Uterus (tissue), 3 donors: ENCODE measurements at regions not wholly inside any gene's neighbourhood (a gene's known extent, or its start where the extent isn't known, plus 50 kb on each side); places are given as distances from the start of the nearest gene placed in this dataset.
"Not testable (repeated sequence)": the region's sequence is repeated elsewhere in the genome, so short reads cannot be mapped to it uniquely, and the experiment has no call there.

Experiments
- DNase-seq, 2 donors: peaks; one replicate each; pipeline ENCODE4 v3.0.0-alpha.2; 2019 to 2020
- H3K27ac ChIP-seq, 2 donors: fragments of 200-600 bp; sonication (generic); 1 replicate in 1 of 2; 2 replicates in 1 of 2; pipeline ENCODE4 v1.5.1; 2016 to 2018
- H3K27me3 ChIP-seq, 2 donors: fragments of 200-600 bp; sonication (generic); one replicate each; pipeline ENCODE4 v1.5.1; 2018 to 2019; ENCODE audit warnings: control low read depth in 1 of 2
- H3K36me3 ChIP-seq, 2 donors: fragments of 200-600 bp; sonication (generic); one replicate each; pipeline ENCODE4 v1.5.1; 2019; ENCODE audit warnings: control low read depth in 1 of 2
- H3K4me1 ChIP-seq, 2 donors: fragments of 200-600 bp; sonication (generic); one replicate each; pipeline ENCODE4 v1.5.1; 2018 to 2019; ENCODE audit warnings: control low read depth in 1 of 2
- H3K4me3 ChIP-seq, 2 donors: fragments of 200-600 bp; sonication (generic); 1 replicate in 1 of 2; 2 replicates in 1 of 2; pipeline ENCODE4 v1.5.1; 2018 to 2019; ENCODE audit warnings: mild to moderate bottlenecking in 1 of 2
- H3K9me3 ChIP-seq, 2 donors: fragments of 200-600 bp; sonication (generic); one replicate each; pipeline ENCODE4 v1.5.1; 2019; ENCODE audit warnings: control low read depth in 1 of 2
- POLR2A ChIP-seq, 2 donors: fragments of 450-650 bp; IDR thresholded peaks; one replicate each; pipeline ENCODE4 v1.6.1; 2016; ENCODE audit warnings: antibody characterized with exemption in 2 of 2, mild to moderate bottlenecking in 1 of 2, moderate library complexity in 1 of 2
- intact Hi-C: fragments of 100-400 bp; cut with DNase I; formaldehyde crosslinking; loops from one replicate; pipeline ENCODE4 v1.15.1; 2023; ENCODE audit warnings: low total_unique reads
- TF ChIP-seq, protein P1 (sequence below), 4 experiments: fragments of 200-600 bp in 2 of 4; fragments of 450-650 bp in 2 of 4; sonication (generic) in 2 of 4; IDR thresholded peaks; one replicate each; pipeline ENCODE4 v1.5.1; 2016 to 2019; ENCODE audit warnings: antibody characterized with exemption in 4 of 4, mild to moderate bottlenecking in 2 of 4, moderate library complexity in 1 of 4
- donor health status: DM: yes; HTN: yes; CAD: no.

- H3K4me1 ChIP-seq, H3K27me3 ChIP-seq, DNase-seq, intact Hi-C loops, H3K4me3 ChIP-seq, H3K36me3 ChIP-seq, H3K27ac ChIP-seq, H3K9me3 ChIP-seq: not testable (repeated sequence)
Observed at GRCh38 chr16:88259538-88259937, 123.2 kb upstream of the ZNF469 start.

- H3K27ac ChIP-seq, H3K4me3 ChIP-seq, H3K36me3 ChIP-seq, DNase-seq, H3K9me3 ChIP-seq, H3K27me3 ChIP-seq, H3K4me1 ChIP-seq, intact Hi-C loops: not testable (repeated sequence)
Observed at GRCh38 chr16:88260146-88260545, 122.6 kb upstream of the ZNF469 start.

GRCh38 chr16:88260881-88261665 lies 121.7 kb upstream of the ZNF469 start:
- H3K4me1 ChIP-seq, H3K4me3 ChIP-seq, H3K9me3 ChIP-seq, H3K27me3 ChIP-seq, DNase-seq, H3K36me3 ChIP-seq, intact Hi-C loops: not testable (repeated sequence)
- peak overlapping the region; percentile 87 to 92 for H3K27ac ChIP-seq

DNA sequence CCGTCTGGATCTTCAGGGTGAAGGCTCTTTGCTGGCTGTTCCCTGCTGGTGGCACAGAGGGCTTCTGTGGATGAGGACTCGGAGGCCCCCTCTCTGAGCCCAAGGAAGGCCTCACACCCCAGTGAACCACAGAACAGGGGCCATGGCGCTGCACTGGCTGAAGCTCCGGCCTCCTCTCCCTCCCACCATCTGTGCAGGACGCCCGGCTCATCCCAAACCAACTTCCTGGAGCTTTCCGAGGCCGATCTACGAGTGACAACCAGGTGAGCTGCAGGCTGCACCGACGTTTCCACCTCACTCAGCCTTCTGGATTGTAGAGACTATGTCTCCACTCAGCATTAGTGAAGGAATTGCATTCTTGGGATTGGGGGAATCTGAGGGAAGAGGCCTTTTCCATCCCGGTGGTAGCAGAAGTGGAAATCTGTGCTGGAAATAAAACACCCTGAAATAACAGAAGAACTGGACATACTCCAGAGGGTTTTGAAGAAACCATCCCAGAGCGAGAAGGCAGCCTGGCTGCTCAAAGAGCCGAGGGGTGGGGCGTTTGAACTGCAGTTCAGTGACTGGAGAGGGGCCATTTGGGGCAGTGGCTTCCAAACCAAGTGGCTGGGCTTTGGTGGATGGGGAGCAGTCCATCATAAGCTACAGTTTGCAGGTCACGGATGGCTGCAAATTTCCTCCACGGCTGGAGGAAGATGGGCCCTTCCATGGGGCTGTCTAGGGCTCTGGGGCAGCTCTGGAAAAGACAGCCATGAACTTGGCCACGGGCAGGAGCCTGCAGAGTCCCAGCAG lies 120.7 kb upstream of the ZNF469 start:
- H3K36me3 ChIP-seq, H3K9me3 ChIP-seq, H3K4me3 ChIP-seq, intact Hi-C loops, H3K4me1 ChIP-seq, H3K27me3 ChIP-seq: not testable (repeated sequence)
- peak in 1 of 2 donors; percentile 48 for DNase-seq
- H3K27ac ChIP-seq: peak overlapping the region; percentile 87 to 92

GRCh38 chr16:88262858-88263563 lies 119.7 kb upstream of the ZNF469 start:
- intact Hi-C loops, H3K27me3 ChIP-seq, H3K36me3 ChIP-seq, H3K4me1 ChIP-seq, H3K9me3 ChIP-seq, H3K4me3 ChIP-seq: not testable (repeated sequence)
- peak overlapping the region; percentile 87 to 92 for H3K27ac ChIP-seq
- peak; percentile 83 to 87 for DNase-seq
- TF ChIP-seq, protein P1, sequence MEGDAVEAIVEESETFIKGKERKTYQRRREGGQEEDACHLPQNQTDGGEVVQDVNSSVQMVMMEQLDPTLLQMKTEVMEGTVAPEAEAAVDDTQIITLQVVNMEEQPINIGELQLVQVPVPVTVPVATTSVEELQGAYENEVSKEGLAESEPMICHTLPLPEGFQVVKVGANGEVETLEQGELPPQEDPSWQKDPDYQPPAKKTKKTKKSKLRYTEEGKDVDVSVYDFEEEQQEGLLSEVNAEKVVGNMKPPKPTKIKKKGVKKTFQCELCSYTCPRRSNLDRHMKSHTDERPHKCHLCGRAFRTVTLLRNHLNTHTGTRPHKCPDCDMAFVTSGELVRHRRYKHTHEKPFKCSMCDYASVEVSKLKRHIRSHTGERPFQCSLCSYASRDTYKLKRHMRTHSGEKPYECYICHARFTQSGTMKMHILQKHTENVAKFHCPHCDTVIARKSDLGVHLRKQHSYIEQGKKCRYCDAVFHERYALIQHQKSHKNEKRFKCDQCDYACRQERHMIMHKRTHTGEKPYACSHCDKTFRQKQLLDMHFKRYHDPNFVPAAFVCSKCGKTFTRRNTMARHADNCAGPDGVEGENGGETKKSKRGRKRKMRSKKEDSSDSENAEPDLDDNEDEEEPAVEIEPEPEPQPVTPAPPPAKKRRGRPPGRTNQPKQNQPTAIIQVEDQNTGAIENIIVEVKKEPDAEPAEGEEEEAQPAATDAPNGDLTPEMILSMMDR (IDR thresholded peaks at IDR 0.05): peak in 2 of 4 experiments; percentile 13 to 46

- H3K4me3 ChIP-seq, intact Hi-C loops, H3K4me1 ChIP-seq, H3K36me3 ChIP-seq, DNase-seq, H3K9me3 ChIP-seq, H3K27me3 ChIP-seq: not testable (repeated sequence)
- peak overlapping the region; percentile 87 to 92 for H3K27ac ChIP-seq
Observed at GRCh38 chr16:88263681-88264287, 119.0 kb upstream of the ZNF469 start.

GRCh38 chr16:88264641-88265285 lies 118.0 kb upstream of the ZNF469 start:
- TF ChIP-seq POLR2A (IDR thresholded peaks at IDR 0.05): no peak
- TF ChIP-seq, protein P1 (IDR thresholded peaks at IDR 0.05): no peak
- DNase-seq: peak; percentile 97 to 98
- Histone ChIP-seq H3K4me3 (no peak overlapping the region), H3K27me3 (no peaks in the 10 kb centered on the region), H3K27ac (peak overlapping the region; percentile 87 to 92), H3K36me3 (no peaks in the 10 kb centered on the region), H3K9me3 (no peaks in the 10 kb centered on the region), H3K4me1 (peaks cover 5% of the 10 kb centered on the region in 2 donors)
- intact Hi-C loops: no loop called here

GRCh38 chr16:88265286-88265938 lies 117.3 kb upstream of the ZNF469 start:
- intact Hi-C loops, H3K4me1 ChIP-seq, H3K27me3 ChIP-seq, H3K4me3 ChIP-seq, H3K36me3 ChIP-seq, H3K9me3 ChIP-seq: not testable (repeated sequence)
- DNase-seq: peak in 1 of 2 donors; percentile 38
- H3K27ac ChIP-seq: peak overlapping the region; percentile 87 to 92

DNA sequence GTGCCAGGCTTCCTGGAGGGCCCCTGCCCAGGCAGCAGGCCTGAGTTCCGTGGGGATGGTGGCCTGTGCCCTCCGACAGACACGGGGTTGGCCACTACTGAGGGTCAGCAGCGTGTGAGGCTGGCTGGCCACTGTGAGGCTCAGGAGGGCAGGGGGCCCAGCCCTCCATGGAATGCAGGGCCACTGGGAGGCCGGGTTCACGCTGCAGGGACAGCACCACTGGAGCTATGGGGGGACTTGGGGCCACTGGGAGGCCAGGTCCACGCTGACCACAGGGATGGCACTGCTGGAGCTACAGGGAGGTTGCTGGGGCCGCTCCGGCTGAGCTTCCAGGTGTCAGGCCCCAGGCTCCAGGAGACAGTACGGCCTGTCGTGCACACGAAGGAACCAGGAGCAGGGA lies 116.7 kb upstream of the ZNF469 start:
- H3K4me3 ChIP-seq, H3K36me3 ChIP-seq, H3K4me1 ChIP-seq, H3K27me3 ChIP-seq, intact Hi-C loops, DNase-seq, H3K9me3 ChIP-seq: not testable (repeated sequence)
- H3K27ac ChIP-seq: peak overlapping the region; percentile 87 to 92
